Mammary epithelial cell (primary cell): ENCODE measurements at regions not wholly inside any gene's neighbourhood (a gene's known extent, or its start where the extent isn't known, plus 50 kb on each side); places are given as distances from the start of the nearest gene placed in this dataset.
"Not testable (repeated sequence)": the region's sequence is repeated elsewhere in the genome, so short reads cannot be mapped to it uniquely, and the experiment has no call there.

Experiments
- CTCF ChIP-seq, 2 donors: IDR thresholded peaks in 1 of 2; conservative IDR thresholded peaks in 1 of 2; 2 replicates each; pipeline ENCODE4 v1.5.1; 2011 to 2012; ENCODE audit warnings: inconsistent platforms in 2 of 2, low read length in 2 of 2, mild to moderate bottlenecking in 2 of 2, control low read depth in 1 of 2, low read depth in 1 of 2; ENCODE audit not compliant: insufficient read depth in 1 of 2; ENCODE audit errors: extremely low read depth in 1 of 2
- EZH2 ChIP-seq: IDR thresholded peaks from 2 replicates; pipeline ENCODE4 v1.6.1; 2012; ENCODE audit warnings: low read length, inconsistent platforms, borderline replicate concordance

GRCh38 chr5:50588471-50588870 is 78.0 kb upstream of the PARP8 start:
- TF ChIP-seq CTCF (conservative IDR thresholded peaks at IDR 0.05 in 1 of 2, IDR thresholded peaks at IDR 0.05 in 1 of 2; ENCODE audit: extremely low read depth in 1 of 2, insufficient read depth in 1 of 2, low read depth in 1 of 2, low read length in 2 of 2); EZH2: not testable (repeated sequence)
